Testis (tissue), 2 donors: ENCODE measurements at regions not wholly inside any gene's neighbourhood (a gene's known extent, or its start where the extent isn't known, plus 50 kb on each side); places are given as distances from the start of the nearest gene placed in this dataset.
"Not testable (repeated sequence)": the region's sequence is repeated elsewhere in the genome, so short reads cannot be mapped to it uniquely, and the experiment has no call there.

ENCODE experiments used
- POLR2A ChIP-seq: fragments of 450-650 bp; IDR thresholded peaks from one replicate; pipeline ENCODE4 v1.6.1; 2017; ENCODE audit warnings: antibody characterized with exemption, mild to moderate bottlenecking, moderate library complexity
- TF ChIP-seq, protein P1 (sequence below), 3 experiments: fragments of 450-650 bp in 2 of 3; fragments of 200-600 bp in 1 of 3; sonication (generic) in 1 of 3; IDR thresholded peaks; one replicate each; pipeline ENCODE4 v1.5.1; 2016 to 2019; ENCODE audit warnings: antibody characterized with exemption in 3 of 3, mild to moderate bottlenecking in 2 of 3, moderate library complexity in 1 of 3

DNA sequence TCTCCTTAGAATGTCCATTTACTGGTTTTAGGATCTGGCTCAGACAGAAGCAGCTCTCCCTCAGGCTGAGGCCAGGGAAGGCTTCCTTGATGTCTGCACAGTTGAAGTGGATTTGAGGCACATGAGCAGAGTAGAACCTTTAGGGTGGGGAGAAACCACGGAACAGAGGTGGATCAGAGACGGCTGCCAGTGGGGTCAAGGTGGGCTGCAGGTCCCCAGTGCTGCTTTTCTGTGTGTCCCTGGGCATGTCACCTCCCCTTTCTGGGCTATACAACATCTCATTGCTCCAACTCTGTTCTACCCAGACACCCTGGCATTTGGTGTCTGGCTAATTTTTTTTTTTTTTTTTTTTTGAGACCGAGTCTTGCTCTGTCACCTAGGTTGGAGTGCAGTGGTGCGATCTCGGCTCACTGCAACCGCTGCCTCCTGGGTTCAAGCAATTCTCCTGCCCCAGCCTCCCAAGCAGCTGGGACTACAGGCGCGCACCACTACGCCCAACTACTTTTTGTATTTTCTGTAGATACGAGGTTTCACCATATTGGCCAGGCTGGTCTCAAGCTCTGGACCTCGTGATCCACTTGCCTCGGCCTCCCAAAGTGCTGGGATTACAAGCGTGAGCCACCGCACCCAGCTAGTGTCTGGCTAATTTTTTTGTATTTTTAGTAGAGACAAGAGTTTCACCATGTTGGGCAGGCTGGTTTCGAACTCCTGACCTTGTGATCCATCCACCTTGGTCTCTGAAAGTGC lies 73.3 kb upstream of the THOC3 start:
- TF ChIP-seq, protein P1, sequence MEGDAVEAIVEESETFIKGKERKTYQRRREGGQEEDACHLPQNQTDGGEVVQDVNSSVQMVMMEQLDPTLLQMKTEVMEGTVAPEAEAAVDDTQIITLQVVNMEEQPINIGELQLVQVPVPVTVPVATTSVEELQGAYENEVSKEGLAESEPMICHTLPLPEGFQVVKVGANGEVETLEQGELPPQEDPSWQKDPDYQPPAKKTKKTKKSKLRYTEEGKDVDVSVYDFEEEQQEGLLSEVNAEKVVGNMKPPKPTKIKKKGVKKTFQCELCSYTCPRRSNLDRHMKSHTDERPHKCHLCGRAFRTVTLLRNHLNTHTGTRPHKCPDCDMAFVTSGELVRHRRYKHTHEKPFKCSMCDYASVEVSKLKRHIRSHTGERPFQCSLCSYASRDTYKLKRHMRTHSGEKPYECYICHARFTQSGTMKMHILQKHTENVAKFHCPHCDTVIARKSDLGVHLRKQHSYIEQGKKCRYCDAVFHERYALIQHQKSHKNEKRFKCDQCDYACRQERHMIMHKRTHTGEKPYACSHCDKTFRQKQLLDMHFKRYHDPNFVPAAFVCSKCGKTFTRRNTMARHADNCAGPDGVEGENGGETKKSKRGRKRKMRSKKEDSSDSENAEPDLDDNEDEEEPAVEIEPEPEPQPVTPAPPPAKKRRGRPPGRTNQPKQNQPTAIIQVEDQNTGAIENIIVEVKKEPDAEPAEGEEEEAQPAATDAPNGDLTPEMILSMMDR (IDR thresholded peaks at IDR 0.05), result not testable (repeated sequence)
- not testable (repeated sequence) for TF ChIP-seq POLR2A
